Kidney (tissue), 13 donors: ENCODE measurements at regions not wholly inside any gene's neighbourhood (a gene's known extent, or its start where the extent isn't known, plus 50 kb on each side); places are given as distances from the start of the nearest gene placed in this dataset.
A peak's percentile ranks its signal among the peaks of the same experiment; 100 is the strongest.

Source experiments
- DNase-seq, 5 donors: peaks; one replicate each; pipeline ENCODE4 v3.0.0-alpha.2; 2013 to 2020
- FAIRE-seq: peaks from 2 replicates; lab custom pipeline; 2012; peaks lifted over from hg19 to GRCh38; lab: Jason Lieb, UNC
- H3K27ac ChIP-seq, 2 donors: one replicate each; pipeline ENCODE4 v1.7.0; 2013; ENCODE audit warnings: low read depth in 2 of 2, low read length in 2 of 2, inconsistent platforms in 1 of 2
- H3K27me3 ChIP-seq: one replicate; pipeline ENCODE4 v1.7.1; 2013; ENCODE audit warnings: low read length, inconsistent platforms; ENCODE audit not compliant: control insufficient read depth, insufficient read depth
- H3K36me3 ChIP-seq, 3 donors: one replicate each; pipeline versions ENCODE4 v1.7.0 to v1.7.1; 2013; ENCODE audit warnings: low read length in 3 of 3, control low read depth in 1 of 3, inconsistent platforms in 1 of 3; ENCODE audit not compliant: insufficient read depth in 3 of 3, control insufficient read depth in 2 of 3
- H3K4me1 ChIP-seq, 3 donors: one replicate each; pipeline versions ENCODE4 v1.7.0 to v1.7.1; 2013; ENCODE audit warnings: low read length in 3 of 3, inconsistent platforms in 1 of 3, low read depth in 1 of 3; ENCODE audit not compliant: control insufficient read depth in 2 of 3, insufficient read depth in 2 of 3
- H3K4me3 ChIP-seq, 3 donors: one replicate each; pipeline versions ENCODE4 v1.7.0 to v1.8.1; 2013; ENCODE audit warnings: low read length in 3 of 3, control low read depth in 1 of 3, inconsistent platforms in 1 of 3
- H3K9ac ChIP-seq, 3 donors: one replicate each; pipeline versions ENCODE4 v1.7.0 to v1.7.1; 2013; ENCODE audit warnings: low read length in 3 of 3, control low read depth in 1 of 3, inconsistent platforms in 1 of 3
- H3K9me3 ChIP-seq, 3 donors: one replicate each; pipeline versions ENCODE4 v1.7.0 to v1.7.1; 2013; ENCODE audit warnings: low read length in 3 of 3, control low read depth in 1 of 3, inconsistent platforms in 1 of 3; ENCODE audit not compliant: control insufficient read depth in 2 of 3, insufficient read depth in 1 of 3
- CTCF ChIP-seq: IDR thresholded peaks from 3 replicates; pipeline ENCODE4 v1.5.1; 2012; ENCODE audit warnings: mild to moderate bottlenecking, moderate library complexity, borderline replicate concordance; ENCODE audit not compliant: insufficient read depth; ENCODE audit errors: extremely low read depth
- intact Hi-C: fragments of 100-400 bp; cut with DNase I; formaldehyde crosslinking; loops from one replicate; pipeline ENCODE4 v1.11.1; 2022
- donor health status: control.
- donor health status: control.
- donor health status: control.
- donor health status: control.
- donor health status: control.
- donor health status: DM: yes; HTN: yes; CAD: no.
- donor health status: Normal renal cell carcinoma (clear cell type).

GRCh38 chr15:98312913-98313312, 335.4 kb upstream of the IGF1R start:
- no peaks in the 10 kb centered on the region for H3K27me3 ChIP-seq
- intact Hi-C loops: loop anchor here (5.0 kb wide), 1 partner anchor 109 kb away; no protein-coding TSS in a partner anchor
- H3K4me1 ChIP-seq: no peaks in the 10 kb centered on the region
- no peak for DNase-seq
- no peak for FAIRE-seq
- no peak overlapping the region for H3K27ac ChIP-seq
- H3K9me3 ChIP-seq: no peaks in the 10 kb centered on the region
- no peak overlapping the region for H3K9ac ChIP-seq
- H3K4me3 ChIP-seq: no peak overlapping the region
- TF ChIP-seq CTCF: no peak
- no peaks in the 10 kb centered on the region for H3K36me3 ChIP-seq

GRCh38 chr15:98315971-98316370, 332.4 kb upstream of the IGF1R start:
- Histone ChIP-seq H3K27me3 (no peaks in the 10 kb centered on the region), H3K36me3 (no peaks in the 10 kb centered on the region), H3K4me1 (no peaks in the 10 kb centered on the region), H3K27ac (no peak overlapping the region), H3K9me3 (peaks cover 0 to 3% (median 0%) of the 10 kb centered on the region in 3 donors), H3K4me3 (no peak overlapping the region), H3K9ac (no peak overlapping the region)
- intact Hi-C loops: no loop called here
- DNase-seq (peak in 2 of 5 donors; percentile 41 to 51), FAIRE-seq (no peak)
- no peak for TF ChIP-seq CTCF

- intact Hi-C loops: no loop called here
- TF ChIP-seq CTCF: no peak
- Histone ChIP-seq H3K27me3 (no peaks in the 10 kb centered on the region), H3K36me3 (no peaks in the 10 kb centered on the region), H3K9ac (no peak overlapping the region), H3K4me1 (no peaks in the 10 kb centered on the region), H3K9me3 (peaks cover 0 to 9% (median 0%) of the 10 kb centered on the region in 3 donors), H3K4me3 (no peak overlapping the region), H3K27ac (no peak overlapping the region)
- FAIRE-seq (no peak), DNase-seq (peak in 4 of 5 donors; percentile 51 to 81 (median 64))
These were observed 326.4 kb upstream of the IGF1R start for GRCh38 chr15:98321896-98322295.

- Histone ChIP-seq H3K9ac (no peak overlapping the region), H3K27me3 (no peaks in the 10 kb centered on the region), H3K36me3 (no peaks in the 10 kb centered on the region), H3K4me1 (no peaks in the 10 kb centered on the region), H3K4me3 (no peak overlapping the region), H3K9me3 (peaks cover 0 to 9% (median 0%) of the 10 kb centered on the region in 3 donors), H3K27ac (no peak overlapping the region)
- DNase-seq (peak in 1 of 5 donors; percentile 21), FAIRE-seq (no peak)
- intact Hi-C loops: no loop called here
- no peak for TF ChIP-seq CTCF
These were observed 325.8 kb upstream of the IGF1R start for GRCh38 chr15:98322581-98322980.
